Natural killer cell (primary cell): ENCODE measurements at regions not wholly inside any gene's neighbourhood (a gene's known extent, or its start where the extent isn't known, plus 50 kb on each side); places are given as distances from the start of the nearest gene placed in this dataset.

Source experiments
- ATAC-seq, 3 donors: fragments of 150-1000 bp in 2 of 3; fragments of 200-7000 bp in 1 of 3; cut with Tn5 transposase; 1 replicate in 1 of 3; 2 replicates in 2 of 3; pipeline ENCODE4 v1.10.0; 2021; ENCODE audit warnings: mild to moderate bottlenecking in 2 of 3, moderate library complexity in 2 of 3
- DNase-seq, 2 donors: peaks; one replicate each; pipeline versions ENCODE4 v3.0.0 to v3.0.0-alpha.2; 2013 to 2021; ENCODE audit warnings: mixed read lengths in 1 of 2
- H3K27ac ChIP-seq: one replicate; pipeline ENCODE4 v1.5.1; 2013; ENCODE audit warnings: mild to moderate bottlenecking, low read length
- H3K27me3 ChIP-seq: one replicate; pipeline ENCODE4 v1.6.1; 2013; ENCODE audit warnings: low read length; ENCODE audit not compliant: control insufficient read depth, insufficient read depth
- H3K36me3 ChIP-seq: one replicate; pipeline ENCODE4 v1.6.1; 2013; ENCODE audit warnings: low read length; ENCODE audit not compliant: control insufficient read depth, insufficient read depth
- H3K4me1 ChIP-seq: one replicate; pipeline ENCODE4 v1.6.1; 2013; ENCODE audit warnings: low read length; ENCODE audit not compliant: control insufficient read depth, insufficient read depth
- H3K4me3 ChIP-seq: one replicate; pipeline ENCODE4 v1.5.1; 2013; ENCODE audit warnings: low read length
- H3K9me3 ChIP-seq: one replicate; pipeline ENCODE4 v1.6.1; 2013; ENCODE audit warnings: low read length; ENCODE audit not compliant: control insufficient read depth, insufficient read depth
- H3K27ac Mint-ChIP-seq, 2 donors: one replicate each; pipeline ENCODE4 v1.8.0; 2022; ENCODE audit warnings: mild to moderate bottlenecking in 2 of 2, mixed read lengths in 2 of 2, moderate library complexity in 1 of 2
- H3K27me3 Mint-ChIP-seq, 2 donors: one replicate each; pipeline ENCODE4 v1.8.0; 2022; ENCODE audit warnings: low read depth in 2 of 2, mixed read lengths in 2 of 2
- H3K36me3 Mint-ChIP-seq: one replicate; pipeline ENCODE4 v1.8.0; 2022; ENCODE audit warnings: mixed read lengths
- H3K4me1 Mint-ChIP-seq, 2 donors: one replicate each; pipeline ENCODE4 v1.8.0; 2022; ENCODE audit warnings: mixed read lengths in 2 of 2
- H3K4me3 Mint-ChIP-seq: one replicate; pipeline ENCODE4 v1.8.0; 2022; ENCODE audit warnings: mild to moderate bottlenecking, moderate library complexity, mixed read lengths
- H3K9me3 Mint-ChIP-seq, 2 donors: one replicate each; pipeline ENCODE4 v1.8.0; 2022; ENCODE audit warnings: mixed read lengths in 2 of 2
- WGBS: methylation state at CpG from one replicate; pipeline ENCODE4 v1.1.7; 2013; ENCODE audit warnings: missing lambda C conversion rate; ENCODE audit not compliant: insufficient coverage; 5-methylcytosine and 5-hydroxymethylcytosine counted together
- intact Hi-C: fragments of 100-400 bp; cut with micrococcal nuclease; formaldehyde crosslinking; loops from one replicate; pipeline ENCODE4 v1.14.2; 2022
- TF ChIP-seq, protein P1 (sequence below): fragments of 200-600 bp; IDR thresholded peaks from one replicate; pipeline ENCODE4 v1.8.0; 2022; ENCODE audit warnings: antibody characterized with exemption

DNA sequence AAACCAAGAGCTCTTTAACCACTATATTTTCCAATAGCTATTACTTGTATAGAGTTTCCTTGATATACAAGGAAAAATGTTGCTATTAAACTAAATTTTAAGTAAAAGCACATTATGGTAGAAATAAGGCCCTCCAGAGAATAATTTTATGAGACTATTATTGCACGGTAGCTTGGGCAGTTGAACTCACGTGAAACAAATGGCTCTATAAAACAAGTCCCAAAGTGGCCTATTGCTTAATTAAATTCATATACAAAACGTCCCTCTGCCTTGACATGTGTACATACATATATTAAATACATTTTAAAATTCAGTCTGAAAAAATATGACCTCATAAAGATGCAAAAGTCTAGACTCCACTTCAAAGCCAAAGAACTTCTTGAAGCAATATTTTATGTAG is 582.2 kb downstream of the CENPC start:
- ATAC-seq (no peak), DNase-seq (no peak)
- Mint-ChIP-seq H3K9me3 (peaks cover 11 to 12% of the 10 kb centered on the region in 2 donors), H3K4me1 (no peaks in the 10 kb centered on the region), H3K27ac (no peak overlapping the region), H3K4me3 (no peak overlapping the region), H3K36me3 (no peaks in the 10 kb centered on the region), H3K27me3 (no peaks in the 10 kb centered on the region)
- no peaks in the 10 kb centered on the region for H3K36me3 ChIP-seq
- intact Hi-C loops = no loop called here
- no peak overlapping the region for H3K4me3 ChIP-seq
- no peaks in the 10 kb centered on the region for H3K27me3 ChIP-seq
- H3K4me1 ChIP-seq = no peaks in the 10 kb centered on the region
- TF ChIP-seq, protein P1, sequence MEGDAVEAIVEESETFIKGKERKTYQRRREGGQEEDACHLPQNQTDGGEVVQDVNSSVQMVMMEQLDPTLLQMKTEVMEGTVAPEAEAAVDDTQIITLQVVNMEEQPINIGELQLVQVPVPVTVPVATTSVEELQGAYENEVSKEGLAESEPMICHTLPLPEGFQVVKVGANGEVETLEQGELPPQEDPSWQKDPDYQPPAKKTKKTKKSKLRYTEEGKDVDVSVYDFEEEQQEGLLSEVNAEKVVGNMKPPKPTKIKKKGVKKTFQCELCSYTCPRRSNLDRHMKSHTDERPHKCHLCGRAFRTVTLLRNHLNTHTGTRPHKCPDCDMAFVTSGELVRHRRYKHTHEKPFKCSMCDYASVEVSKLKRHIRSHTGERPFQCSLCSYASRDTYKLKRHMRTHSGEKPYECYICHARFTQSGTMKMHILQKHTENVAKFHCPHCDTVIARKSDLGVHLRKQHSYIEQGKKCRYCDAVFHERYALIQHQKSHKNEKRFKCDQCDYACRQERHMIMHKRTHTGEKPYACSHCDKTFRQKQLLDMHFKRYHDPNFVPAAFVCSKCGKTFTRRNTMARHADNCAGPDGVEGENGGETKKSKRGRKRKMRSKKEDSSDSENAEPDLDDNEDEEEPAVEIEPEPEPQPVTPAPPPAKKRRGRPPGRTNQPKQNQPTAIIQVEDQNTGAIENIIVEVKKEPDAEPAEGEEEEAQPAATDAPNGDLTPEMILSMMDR = no peak
- WGBS = 100% methylated on average over 2 of the region's 3 CpGs
- no peak overlapping the region for H3K27ac ChIP-seq
- H3K9me3 ChIP-seq = peaks cover 3% of the 10 kb centered on the region

DNA sequence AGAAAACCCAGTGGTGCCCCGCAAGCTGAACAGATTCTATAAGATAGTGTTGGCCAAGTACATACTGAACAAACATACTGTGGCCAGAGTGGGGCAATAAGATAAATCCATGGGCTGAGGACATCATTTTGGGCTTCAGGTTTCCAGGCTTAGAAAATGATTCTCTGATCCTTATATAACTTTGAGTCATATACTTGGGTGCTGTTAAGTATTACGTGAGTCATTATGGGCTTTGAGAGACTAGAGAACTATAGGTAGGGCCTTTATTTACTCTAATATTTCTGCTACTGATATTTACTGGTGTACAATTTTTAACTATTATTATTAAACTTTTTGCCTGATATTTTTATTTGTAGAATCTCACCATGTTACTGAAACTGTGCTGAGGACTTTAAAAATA is 586.1 kb downstream of the CENPC start:
- Mint-ChIP-seq H3K9me3 (peaks cover 11 to 12% of the 10 kb centered on the region in 2 donors), H3K4me1 (no peaks in the 10 kb centered on the region), H3K4me3 (no peak overlapping the region), H3K36me3 (no peaks in the 10 kb centered on the region), H3K27ac (no peak overlapping the region), H3K27me3 (no peaks in the 10 kb centered on the region)
- DNase-seq (no peak), ATAC-seq (no peak)
- intact Hi-C loops = no loop called here
- Histone ChIP-seq H3K4me3 (no peak overlapping the region), H3K36me3 (no peaks in the 10 kb centered on the region), H3K27ac (no peak overlapping the region), H3K27me3 (no peaks in the 10 kb centered on the region), H3K4me1 (no peaks in the 10 kb centered on the region), H3K9me3 (peaks cover 6% of the 10 kb centered on the region)
- TF ChIP-seq, protein P1 = no peak
- 96% methylated on average over 1 of the region's 2 CpGs for WGBS

DNA sequence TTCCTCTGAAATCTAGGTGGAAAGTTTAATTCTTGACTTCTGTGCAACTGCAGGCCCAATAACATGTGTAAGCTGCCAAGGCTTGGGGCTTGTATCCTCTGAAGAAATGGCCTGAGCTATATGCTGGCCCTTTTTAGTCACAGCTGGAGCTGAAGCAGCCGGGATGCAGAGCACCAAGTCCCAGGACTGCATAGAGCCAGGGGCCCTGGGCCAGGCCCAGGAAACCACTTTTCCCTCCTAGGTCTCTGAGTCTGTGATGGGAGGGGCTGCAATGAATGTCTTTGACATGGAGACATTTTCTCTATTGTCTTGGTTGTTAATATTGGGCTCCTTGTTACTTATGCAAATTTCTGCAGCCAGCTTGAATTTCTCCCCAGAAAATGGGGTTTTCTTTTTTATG is 588.5 kb downstream of the CENPC start:
- intact Hi-C loops = no loop called here
- no peaks in the 10 kb centered on the region for H3K36me3 Mint-ChIP-seq
- Histone ChIP-seq H3K9me3 (peaks cover 8% of the 10 kb centered on the region), H3K4me1 (no peaks in the 10 kb centered on the region), H3K27me3 (no peaks in the 10 kb centered on the region), H3K27ac (no peak overlapping the region), H3K4me3 (no peak overlapping the region), H3K36me3 (no peaks in the 10 kb centered on the region)
- H3K4me1 Mint-ChIP-seq = no peaks in the 10 kb centered on the region
- ATAC-seq (no peak), DNase-seq (no peak)
- 67% methylated on average over 1 of the region's 1 CpG for WGBS
- peaks cover 12 to 15% of the 10 kb centered on the region in 2 donors for H3K9me3 Mint-ChIP-seq
- no peak overlapping the region for H3K27ac Mint-ChIP-seq
- TF ChIP-seq, protein P1 = no peak
- H3K27me3 Mint-ChIP-seq = no peaks in the 10 kb centered on the region
- no peak overlapping the region for H3K4me3 Mint-ChIP-seq

DNA sequence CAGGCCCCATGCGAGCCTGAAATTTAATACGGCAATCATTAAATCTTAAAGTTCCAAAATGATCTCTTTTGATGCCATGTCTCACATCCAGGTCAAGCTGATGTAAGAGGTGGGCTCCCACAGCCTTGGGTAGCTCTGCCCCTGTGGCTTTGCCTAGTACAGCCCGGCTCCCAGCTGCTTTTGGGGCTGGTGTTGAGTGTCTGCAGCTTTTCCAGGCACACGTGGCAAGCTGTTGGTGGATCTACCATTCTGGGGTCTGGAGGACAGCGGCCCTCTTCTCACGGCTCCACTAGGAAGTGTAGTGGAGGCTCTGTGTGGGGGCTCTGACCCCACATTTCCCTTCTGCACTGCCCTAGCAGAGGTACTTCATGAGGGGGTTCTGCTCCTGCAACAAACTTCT is 588.9 kb downstream of the CENPC start:
- Mint-ChIP-seq H3K9me3 (peaks cover 12 to 18% of the 10 kb centered on the region in 2 donors), H3K4me1 (no peaks in the 10 kb centered on the region), H3K4me3 (no peak overlapping the region), H3K27ac (no peak overlapping the region), H3K27me3 (no peaks in the 10 kb centered on the region), H3K36me3 (no peaks in the 10 kb centered on the region)
- DNase-seq (no peak), ATAC-seq (no peak)
- Histone ChIP-seq H3K27me3 (no peaks in the 10 kb centered on the region), H3K27ac (no peak overlapping the region), H3K36me3 (no peaks in the 10 kb centered on the region), H3K4me1 (no peaks in the 10 kb centered on the region), H3K9me3 (peaks cover 8% of the 10 kb centered on the region), H3K4me3 (no peak overlapping the region)
- TF ChIP-seq, protein P1 = no peak
- 91% methylated on average over 6 of the region's 6 CpGs for WGBS
- intact Hi-C loops = no loop called here
